ENCODE measurements at regions not wholly inside any gene's neighbourhood (a gene's known extent, or its start where the extent isn't known, plus 50 kb on each side); places are given as distances from the start of the nearest gene placed in this dataset.

DNA sequence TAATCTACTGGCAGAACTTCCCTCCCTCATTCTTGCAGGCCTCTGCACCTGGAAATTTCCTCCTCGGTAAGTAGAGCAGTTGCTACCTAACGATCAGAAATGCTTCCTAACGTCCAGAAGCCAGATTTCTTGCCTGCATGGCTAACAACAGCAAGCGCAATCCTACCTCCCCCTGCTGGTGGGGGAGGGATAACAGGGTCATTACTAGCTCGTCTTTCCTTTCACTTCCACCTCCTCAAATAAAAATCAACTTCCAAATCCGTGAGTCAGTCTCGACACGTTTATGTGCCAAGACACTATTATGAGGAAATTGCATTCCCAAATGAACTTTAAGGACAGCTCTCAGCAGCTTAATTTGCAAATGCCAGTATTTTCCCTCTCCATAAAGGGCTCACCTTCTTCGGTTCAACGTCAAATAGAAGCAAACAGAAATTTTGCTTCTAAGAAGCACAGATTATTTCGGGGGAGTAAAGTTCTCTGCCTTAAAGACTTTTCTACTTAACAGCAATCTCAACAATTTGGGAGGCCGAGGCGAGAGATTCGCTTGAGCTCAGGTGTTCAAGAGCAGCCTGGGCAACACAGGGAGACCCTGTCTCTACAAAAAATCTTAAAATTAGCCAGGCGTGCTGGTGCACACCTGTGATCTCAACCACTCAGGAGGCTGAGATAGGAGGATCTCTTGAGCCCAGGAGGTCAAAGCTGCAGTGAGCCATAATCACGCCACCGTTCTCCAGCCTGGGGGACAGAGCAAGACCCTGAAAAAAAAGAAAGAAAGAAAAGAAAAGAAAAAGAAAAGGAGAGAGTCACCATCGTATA, 188.6 kb upstream of the PSMD7 start:
- TF ChIP-seq MXI1 (IDR thresholded peaks at IDR 0.05; ENCODE audit: low read depth, low read length): no peak
- TF ChIP-seq, protein P1, sequence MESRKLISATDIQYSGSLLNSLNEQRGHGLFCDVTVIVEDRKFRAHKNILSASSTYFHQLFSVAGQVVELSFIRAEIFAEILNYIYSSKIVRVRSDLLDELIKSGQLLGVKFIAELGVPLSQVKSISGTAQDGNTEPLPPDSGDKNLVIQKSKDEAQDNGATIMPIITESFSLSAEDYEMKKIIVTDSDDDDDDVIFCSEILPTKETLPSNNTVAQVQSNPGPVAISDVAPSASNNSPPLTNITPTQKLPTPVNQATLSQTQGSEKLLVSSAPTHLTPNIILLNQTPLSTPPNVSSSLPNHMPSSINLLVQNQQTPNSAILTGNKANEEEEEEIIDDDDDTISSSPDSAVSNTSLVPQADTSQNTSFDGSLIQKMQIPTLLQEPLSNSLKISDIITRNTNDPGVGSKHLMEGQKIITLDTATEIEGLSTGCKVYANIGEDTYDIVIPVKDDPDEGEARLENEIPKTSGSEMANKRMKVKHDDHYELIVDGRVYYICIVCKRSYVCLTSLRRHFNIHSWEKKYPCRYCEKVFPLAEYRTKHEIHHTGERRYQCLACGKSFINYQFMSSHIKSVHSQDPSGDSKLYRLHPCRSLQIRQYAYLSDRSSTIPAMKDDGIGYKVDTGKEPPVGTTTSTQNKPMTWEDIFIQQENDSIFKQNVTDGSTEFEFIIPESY (IDR thresholded peaks at IDR 0.05; ENCODE audit: borderline replicate concordance, low read depth): no peak

Data from SK-N-SH (cell line).